ENCODE measurements at regions not wholly inside any gene's neighbourhood (a gene's known extent, or its start where the extent isn't known, plus 50 kb on each side); places are given as distances from the start of the nearest gene placed in this dataset.

DNA sequence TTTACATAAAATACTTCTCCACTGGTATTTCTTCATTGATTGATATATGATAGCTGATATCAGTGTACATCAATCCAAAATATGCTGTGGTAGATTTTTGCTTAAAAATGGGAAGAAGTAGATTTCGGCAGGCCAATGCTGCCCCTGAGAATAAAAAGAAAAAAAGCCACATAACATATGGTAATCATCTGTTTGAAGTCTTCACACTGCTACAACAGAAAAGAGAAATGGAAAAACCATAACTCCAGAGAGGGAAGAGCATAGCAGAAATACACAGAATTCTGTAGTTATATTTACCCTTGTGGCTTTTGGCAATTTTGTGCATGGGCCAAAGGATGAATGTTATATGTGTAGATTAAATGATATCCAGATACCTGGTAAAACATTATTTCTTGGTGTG lies 143.1 kb upstream of the KCNMB2 start:
- ChIA-PET CTCF (no interaction called here), POLR2A (no interaction called here)
- Mint-ChIP-seq H3K9me3 (ENCODE audit: unreplicated experiment) (no peaks in the 10 kb centered on the region), H3K4me3 (ENCODE audit: unreplicated experiment) (no peak overlapping the region), H3K27ac (ENCODE audit: unreplicated experiment) (no peak overlapping the region), H3K27me3 (ENCODE audit: insufficient read depth, unreplicated experiment) (no peaks in the 10 kb centered on the region), H3K36me3 (ENCODE audit: insufficient read depth, unreplicated experiment) (no peaks in the 10 kb centered on the region), H3K4me1 (ENCODE audit: low read depth, unreplicated experiment) (no peaks in the 10 kb centered on the region)
- Histone ChIP-seq H3K36me3 (ENCODE audit: control insufficient read depth, insufficient read depth, low read length) (no peaks in the 10 kb centered on the region), H3K4me3 (ENCODE audit: low read depth, low read length) (no peak overlapping the region), H3K4me1 (no peaks in the 10 kb centered on the region), H3K9me3 (no peaks in the 10 kb centered on the region), H3K27me3 (replicated peaks; ENCODE audit: control insufficient read depth, insufficient read depth, low read length) (no peaks in the 10 kb centered on the region)
- TF ChIP-seq, protein P1, sequence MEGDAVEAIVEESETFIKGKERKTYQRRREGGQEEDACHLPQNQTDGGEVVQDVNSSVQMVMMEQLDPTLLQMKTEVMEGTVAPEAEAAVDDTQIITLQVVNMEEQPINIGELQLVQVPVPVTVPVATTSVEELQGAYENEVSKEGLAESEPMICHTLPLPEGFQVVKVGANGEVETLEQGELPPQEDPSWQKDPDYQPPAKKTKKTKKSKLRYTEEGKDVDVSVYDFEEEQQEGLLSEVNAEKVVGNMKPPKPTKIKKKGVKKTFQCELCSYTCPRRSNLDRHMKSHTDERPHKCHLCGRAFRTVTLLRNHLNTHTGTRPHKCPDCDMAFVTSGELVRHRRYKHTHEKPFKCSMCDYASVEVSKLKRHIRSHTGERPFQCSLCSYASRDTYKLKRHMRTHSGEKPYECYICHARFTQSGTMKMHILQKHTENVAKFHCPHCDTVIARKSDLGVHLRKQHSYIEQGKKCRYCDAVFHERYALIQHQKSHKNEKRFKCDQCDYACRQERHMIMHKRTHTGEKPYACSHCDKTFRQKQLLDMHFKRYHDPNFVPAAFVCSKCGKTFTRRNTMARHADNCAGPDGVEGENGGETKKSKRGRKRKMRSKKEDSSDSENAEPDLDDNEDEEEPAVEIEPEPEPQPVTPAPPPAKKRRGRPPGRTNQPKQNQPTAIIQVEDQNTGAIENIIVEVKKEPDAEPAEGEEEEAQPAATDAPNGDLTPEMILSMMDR (IDR thresholded peaks at IDR 0.05; ENCODE audit: insufficient read depth in 1 of 2, low read depth in 1 of 2, low read length in 1 of 2, severe bottlenecking in 1 of 2, unreplicated experiment in 1 of 2) = no peak
- BruUV-seq (replicated peaks) = no TSS peak
- no peak for DNase-seq
- intact Hi-C loops (cut with micrococcal nuclease; ENCODE audit: unreplicated experiment) = no loop called here

DNA sequence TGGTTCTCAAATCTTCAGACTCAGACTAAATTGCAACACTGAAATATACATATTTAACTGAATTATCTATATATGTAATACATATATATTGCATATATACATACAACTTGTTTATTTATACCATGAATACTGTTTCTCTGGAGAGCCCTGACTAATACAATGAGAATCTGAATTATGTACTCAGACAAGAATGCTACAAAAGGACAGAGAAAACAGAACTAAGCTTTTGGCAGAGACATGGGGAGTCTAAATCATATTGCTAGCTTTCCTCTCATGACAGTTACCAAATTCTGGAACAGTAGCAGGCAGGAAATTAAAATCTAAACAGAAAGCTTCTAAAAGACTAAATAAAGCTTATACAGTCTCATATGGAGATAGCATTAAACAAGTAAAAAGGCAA lies 142.4 kb upstream of the KCNMB2 start:
- Mint-ChIP-seq H3K4me3 (ENCODE audit: unreplicated experiment) (no peak overlapping the region), H3K36me3 (ENCODE audit: insufficient read depth, unreplicated experiment) (no peaks in the 10 kb centered on the region), H3K9me3 (ENCODE audit: unreplicated experiment) (no peaks in the 10 kb centered on the region), H3K4me1 (ENCODE audit: low read depth, unreplicated experiment) (no peaks in the 10 kb centered on the region), H3K27ac (ENCODE audit: unreplicated experiment) (no peak overlapping the region), H3K27me3 (ENCODE audit: insufficient read depth, unreplicated experiment) (no peaks in the 10 kb centered on the region)
- intact Hi-C loops (cut with micrococcal nuclease; ENCODE audit: unreplicated experiment) = no loop called here
- POLR2A ChIA-PET = no interaction called here
- no TSS peak for BruUV-seq (replicated peaks)
- CTCF ChIA-PET = no interaction called here
- H3K4me3 ChIP-seq (ENCODE audit: low read depth, low read length) = no peak overlapping the region
- no peaks in the 10 kb centered on the region for H3K9me3 ChIP-seq
- TF ChIP-seq, protein P1 (IDR thresholded peaks at IDR 0.05; ENCODE audit: insufficient read depth in 1 of 2, low read depth in 1 of 2, low read length in 1 of 2, severe bottlenecking in 1 of 2, unreplicated experiment in 1 of 2) = no peak
- H3K4me1 ChIP-seq = no peaks in the 10 kb centered on the region
- H3K36me3 ChIP-seq (ENCODE audit: control insufficient read depth, insufficient read depth, low read length) = no peaks in the 10 kb centered on the region
- no peaks in the 10 kb centered on the region for H3K27me3 ChIP-seq (replicated peaks; ENCODE audit: control insufficient read depth, insufficient read depth, low read length)
- DNase-seq = no peak

DNA sequence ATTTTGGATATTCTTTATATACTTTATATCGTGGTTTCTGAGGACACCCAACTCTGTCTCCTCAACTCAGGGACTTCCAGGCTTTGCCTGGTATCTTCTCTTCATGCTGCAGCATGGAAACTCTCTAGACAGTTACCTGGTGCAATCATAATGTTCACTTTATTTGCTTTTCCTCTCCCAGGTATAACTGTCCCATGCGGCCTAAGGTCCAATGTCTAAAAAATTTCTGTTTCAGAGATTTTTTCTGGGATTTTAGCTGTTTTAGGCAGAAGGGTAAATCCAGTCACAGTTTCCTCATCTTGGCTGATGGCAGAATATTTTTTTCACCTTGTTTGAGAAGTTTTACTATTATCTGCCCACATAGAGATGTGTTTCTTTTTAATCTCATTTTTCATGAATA lies 139.9 kb upstream of the KCNMB2 start:
- H3K36me3 ChIP-seq (ENCODE audit: control insufficient read depth, insufficient read depth, low read length) = no peaks in the 10 kb centered on the region
- no peaks in the 10 kb centered on the region for H3K27me3 ChIP-seq (replicated peaks; ENCODE audit: control insufficient read depth, insufficient read depth, low read length)
- ChIA-PET POLR2A (no interaction called here), CTCF (interaction anchor here (0.6 kb wide), 1 partner anchor 67 kb away, joined by 3 read pairs; no protein-coding TSS in a partner anchor)
- intact Hi-C loops (cut with micrococcal nuclease; ENCODE audit: unreplicated experiment) = no loop called here
- Mint-ChIP-seq H3K9me3 (ENCODE audit: unreplicated experiment) (peaks cover 6% of the 10 kb centered on the region), H3K27ac (ENCODE audit: unreplicated experiment) (no peak overlapping the region), H3K4me3 (ENCODE audit: unreplicated experiment) (no peak overlapping the region), H3K36me3 (ENCODE audit: insufficient read depth, unreplicated experiment) (no peaks in the 10 kb centered on the region), H3K4me1 (ENCODE audit: low read depth, unreplicated experiment) (no peaks in the 10 kb centered on the region), H3K27me3 (ENCODE audit: insufficient read depth, unreplicated experiment) (no peaks in the 10 kb centered on the region)
- TF ChIP-seq, protein P1 (IDR thresholded peaks at IDR 0.05; ENCODE audit: insufficient read depth in 1 of 2, low read depth in 1 of 2, low read length in 1 of 2, severe bottlenecking in 1 of 2, unreplicated experiment in 1 of 2) = no peak
- no peaks in the 10 kb centered on the region; the same call in 1 of the 2 replicates for H3K9me3 ChIP-seq
- no peaks in the 10 kb centered on the region for H3K4me1 ChIP-seq
- BruUV-seq (replicated peaks) = no TSS peak
- DNase-seq = no peak
- H3K4me3 ChIP-seq (ENCODE audit: low read depth, low read length) = no peak overlapping the region

Measured in Caco-2 (cell line).